ENCODE measurements at regions not wholly inside any gene's neighbourhood (a gene's known extent, or its start where the extent isn't known, plus 50 kb on each side); places are given as distances from the start of the nearest gene placed in this dataset.

DNA sequence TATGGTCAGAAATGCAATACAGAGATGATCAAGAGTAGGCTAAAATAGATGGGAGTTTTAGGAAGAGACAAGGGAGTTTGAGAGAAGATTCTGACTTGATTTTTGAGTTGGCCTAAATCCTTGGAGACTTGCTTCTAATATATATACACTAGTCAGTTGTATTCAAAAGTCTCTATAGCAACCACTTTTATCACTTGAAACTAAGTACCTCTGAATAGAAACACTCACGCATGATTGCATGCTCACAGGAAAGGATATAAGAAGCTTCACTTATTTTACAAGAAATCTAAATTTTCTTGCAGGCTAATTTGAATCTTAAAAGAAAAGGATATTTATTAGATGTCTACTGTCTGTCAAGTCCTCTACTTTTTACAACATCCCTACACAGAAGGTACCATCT, 316.8 kb downstream of the SNAPC1 start:
- TF ChIP-seq, protein P1, sequence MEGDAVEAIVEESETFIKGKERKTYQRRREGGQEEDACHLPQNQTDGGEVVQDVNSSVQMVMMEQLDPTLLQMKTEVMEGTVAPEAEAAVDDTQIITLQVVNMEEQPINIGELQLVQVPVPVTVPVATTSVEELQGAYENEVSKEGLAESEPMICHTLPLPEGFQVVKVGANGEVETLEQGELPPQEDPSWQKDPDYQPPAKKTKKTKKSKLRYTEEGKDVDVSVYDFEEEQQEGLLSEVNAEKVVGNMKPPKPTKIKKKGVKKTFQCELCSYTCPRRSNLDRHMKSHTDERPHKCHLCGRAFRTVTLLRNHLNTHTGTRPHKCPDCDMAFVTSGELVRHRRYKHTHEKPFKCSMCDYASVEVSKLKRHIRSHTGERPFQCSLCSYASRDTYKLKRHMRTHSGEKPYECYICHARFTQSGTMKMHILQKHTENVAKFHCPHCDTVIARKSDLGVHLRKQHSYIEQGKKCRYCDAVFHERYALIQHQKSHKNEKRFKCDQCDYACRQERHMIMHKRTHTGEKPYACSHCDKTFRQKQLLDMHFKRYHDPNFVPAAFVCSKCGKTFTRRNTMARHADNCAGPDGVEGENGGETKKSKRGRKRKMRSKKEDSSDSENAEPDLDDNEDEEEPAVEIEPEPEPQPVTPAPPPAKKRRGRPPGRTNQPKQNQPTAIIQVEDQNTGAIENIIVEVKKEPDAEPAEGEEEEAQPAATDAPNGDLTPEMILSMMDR (IDR thresholded peaks at IDR 0.05) = no peak
- TF ChIP-seq POLR2A (IDR thresholded peaks at IDR 0.05) = no peak
- no peaks in the 10 kb centered on the region for H3K36me3 ChIP-seq (replicated peaks in 1 of 2; ENCODE audit: insufficient read depth in 1 of 2, low read depth in 2 of 2)
- intact Hi-C loops (cut with DNase I) = no loop called here
- WGBS, 2 donors = 81 to 94% methylated on average over 1 of the region's 1 CpG
- DNase-seq (no peak), ATAC-seq (no peak)
- H3K4me3 ChIP-seq = no peak overlapping the region
- no peaks in the 10 kb centered on the region for H3K27me3 ChIP-seq
- H3K27ac ChIP-seq = no peak overlapping the region
- H3K4me1 ChIP-seq = no peaks in the 10 kb centered on the region
- H3K9me3 ChIP-seq = no peaks in the 10 kb centered on the region

DNA sequence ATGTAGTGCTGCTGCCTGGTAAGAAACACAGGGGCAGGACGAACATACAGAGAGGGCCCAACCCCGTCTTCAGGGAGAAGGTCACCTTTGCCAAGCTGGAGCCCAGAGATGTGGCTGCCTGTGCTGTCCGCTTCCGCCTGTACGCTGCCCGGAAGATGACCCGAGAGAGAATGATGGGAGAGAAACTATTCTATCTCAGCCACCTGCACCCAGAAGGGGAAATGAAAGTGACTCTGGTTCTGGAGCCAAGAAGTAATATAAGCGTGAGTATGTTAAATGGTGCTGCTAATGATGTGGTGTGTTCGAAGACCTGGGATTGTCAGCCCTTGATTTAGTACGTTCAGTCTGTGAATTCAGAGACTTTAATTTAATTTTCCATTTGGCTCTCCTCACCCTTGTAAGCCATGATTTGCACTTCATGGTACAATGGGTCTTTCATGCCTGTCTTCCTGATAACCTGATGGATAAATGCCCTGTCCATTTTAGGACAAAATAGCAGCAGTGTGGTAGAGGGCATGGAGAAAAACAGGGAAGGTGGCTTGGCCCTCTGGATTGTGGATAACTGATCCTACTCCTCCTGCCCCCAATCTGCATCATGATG, 318.9 kb downstream of the SNAPC1 start:
- H3K36me3 ChIP-seq (replicated peaks in 1 of 2; ENCODE audit: insufficient read depth in 1 of 2, low read depth in 2 of 2) = no peaks in the 10 kb centered on the region
- H3K4me1 ChIP-seq = no peaks in the 10 kb centered on the region
- intact Hi-C loops (cut with DNase I) = no loop called here
- no peak for ATAC-seq
- H3K27me3 ChIP-seq = no peaks in the 10 kb centered on the region
- no peak overlapping the region for H3K4me3 ChIP-seq
- 77 to 80% methylated on average over 10 of the region's 10 CpGs for WGBS, 2 donors
- H3K9me3 ChIP-seq = no peaks in the 10 kb centered on the region
- DNase-seq = no peak
- no peak overlapping the region for H3K27ac ChIP-seq
- TF ChIP-seq, protein P1 (IDR thresholded peaks at IDR 0.05) = no peak
- TF ChIP-seq POLR2A (IDR thresholded peaks at IDR 0.05) = no peak

DNA sequence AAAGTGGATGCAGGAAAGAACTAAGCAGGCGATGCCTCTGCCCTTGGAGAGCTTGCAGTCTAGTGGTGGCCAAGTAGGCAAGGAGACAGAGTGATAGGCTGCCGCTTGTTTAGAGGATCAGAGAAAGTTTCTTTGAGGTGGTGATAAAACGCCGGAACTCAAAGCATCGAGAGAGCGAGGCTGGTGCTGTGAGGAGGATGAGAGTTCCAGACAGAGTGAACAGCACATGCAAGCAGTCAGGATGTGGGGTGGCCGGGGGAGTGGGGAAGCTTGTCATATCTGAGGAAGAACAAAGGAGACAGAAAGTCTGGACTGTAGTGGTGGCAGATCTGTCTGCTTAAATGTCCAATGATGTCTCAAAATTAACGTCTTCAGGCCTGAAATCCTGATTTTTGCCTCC, 319.7 kb downstream of the SNAPC1 start:
- intact Hi-C loops (cut with DNase I) = no loop called here
- ATAC-seq = no peak
- Histone ChIP-seq H3K27me3 (no peaks in the 10 kb centered on the region), H3K4me3 (no peak overlapping the region), H3K36me3 (replicated peaks in 1 of 2; ENCODE audit: insufficient read depth in 1 of 2, low read depth in 2 of 2) (no peaks in the 10 kb centered on the region), H3K9me3 (no peaks in the 10 kb centered on the region), H3K27ac (no peak overlapping the region), H3K4me1 (no peaks in the 10 kb centered on the region)
- no peak for DNase-seq
- WGBS, 2 donors = 73 to 78% methylated on average over 8 of the region's 8 CpGs
- no peak for TF ChIP-seq POLR2A (IDR thresholded peaks at IDR 0.05)

DNA sequence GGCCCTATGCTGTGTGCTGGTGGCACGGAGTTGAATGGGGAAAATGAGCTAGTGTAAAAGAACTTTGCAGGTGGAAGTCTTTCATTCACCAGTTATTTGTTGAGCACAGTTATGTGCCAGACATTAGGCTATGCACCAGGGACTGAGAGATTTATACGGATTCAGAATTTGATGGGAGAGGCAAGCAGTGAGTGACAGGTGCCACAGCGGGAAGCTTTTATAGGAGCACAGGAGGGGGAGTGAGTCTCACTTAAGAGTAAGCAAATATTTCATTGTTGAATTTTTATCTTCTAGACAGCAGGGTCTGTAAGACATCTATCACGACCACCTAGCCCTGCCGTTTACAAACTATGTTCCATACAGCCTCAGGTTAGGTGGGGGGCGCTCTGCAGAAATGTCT, 320.6 kb downstream of the SNAPC1 start:
- no peak for ATAC-seq
- intact Hi-C loops (cut with DNase I) = no loop called here
- WGBS, 2 donors = 47 to 69% methylated on average over 6 of the region's 6 CpGs

DNA sequence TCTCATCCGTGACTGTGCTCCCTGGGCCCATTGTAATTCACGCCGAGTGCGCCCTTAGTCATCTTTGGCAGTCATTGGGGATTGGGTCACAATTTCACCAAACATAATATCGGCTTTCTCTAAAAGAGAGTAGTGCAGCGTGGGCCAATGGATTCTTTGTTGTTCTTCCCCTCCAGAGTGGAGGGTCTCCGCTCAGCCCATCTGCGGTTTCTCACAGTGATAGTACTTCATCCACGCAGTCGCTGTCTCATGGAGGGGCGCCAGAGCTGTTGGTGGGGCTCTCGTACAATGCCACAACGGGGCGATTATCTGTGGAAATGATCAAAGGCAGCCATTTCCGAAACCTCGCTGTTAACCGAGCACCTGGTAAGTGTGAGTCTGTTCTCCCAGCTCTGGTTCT, 321.8 kb downstream of the SNAPC1 start:
- 90 to 96% methylated on average over 13 to 17 of the region's 17 CpGs for WGBS, 2 donors
- TF ChIP-seq, protein P1 (IDR thresholded peaks at IDR 0.05) = no peak
- no peak for TF ChIP-seq POLR2A (IDR thresholded peaks at IDR 0.05)

More for the DNA sequence above, 320.6 kb downstream of the SNAPC1 start:
- no peaks in the 10 kb centered on the region for H3K9me3 ChIP-seq
- no peak for DNase-seq
- TF ChIP-seq POLR2A (IDR thresholded peaks at IDR 0.05) = no peak
- TF ChIP-seq, protein P1 (IDR thresholded peaks at IDR 0.05) = no peak
- no peaks in the 10 kb centered on the region for H3K36me3 ChIP-seq (replicated peaks in 1 of 2; ENCODE audit: insufficient read depth in 1 of 2, low read depth in 2 of 2)
- no peaks in the 10 kb centered on the region for H3K4me1 ChIP-seq
- no peaks in the 10 kb centered on the region for H3K27me3 ChIP-seq
- no peak overlapping the region for H3K27ac ChIP-seq
- no peak overlapping the region for H3K4me3 ChIP-seq

More for the DNA sequence above, 321.8 kb downstream of the SNAPC1 start:
- intact Hi-C loops (cut with DNase I) = no loop called here
- Histone ChIP-seq H3K4me3 (no peak overlapping the region), H3K9me3 (no peaks in the 10 kb centered on the region), H3K27me3 (no peaks in the 10 kb centered on the region), H3K4me1 (no peaks in the 10 kb centered on the region), H3K36me3 (replicated peaks in 1 of 2; ENCODE audit: insufficient read depth in 1 of 2, low read depth in 2 of 2) (no peaks in the 10 kb centered on the region), H3K27ac (no peak overlapping the region)
- ATAC-seq = no peak
- no peak for DNase-seq

Measured in body of pancreas (tissue), 4 donors.